GM21717 (cell line): ENCODE measurements at regions not wholly inside any gene's neighbourhood (a gene's known extent, or its start where the extent isn't known, plus 50 kb on each side); places are given as distances from the start of the nearest gene placed in this dataset.

Experiments used
- ATAC-seq: cut with Tn5 transposase; IDR thresholded peaks from one replicate; pipeline ENCODE4 v1.9.1; 2021; ENCODE audit warnings: mild to moderate bottlenecking, moderate library complexity; ENCODE audit not compliant: unreplicated experiment

DNA sequence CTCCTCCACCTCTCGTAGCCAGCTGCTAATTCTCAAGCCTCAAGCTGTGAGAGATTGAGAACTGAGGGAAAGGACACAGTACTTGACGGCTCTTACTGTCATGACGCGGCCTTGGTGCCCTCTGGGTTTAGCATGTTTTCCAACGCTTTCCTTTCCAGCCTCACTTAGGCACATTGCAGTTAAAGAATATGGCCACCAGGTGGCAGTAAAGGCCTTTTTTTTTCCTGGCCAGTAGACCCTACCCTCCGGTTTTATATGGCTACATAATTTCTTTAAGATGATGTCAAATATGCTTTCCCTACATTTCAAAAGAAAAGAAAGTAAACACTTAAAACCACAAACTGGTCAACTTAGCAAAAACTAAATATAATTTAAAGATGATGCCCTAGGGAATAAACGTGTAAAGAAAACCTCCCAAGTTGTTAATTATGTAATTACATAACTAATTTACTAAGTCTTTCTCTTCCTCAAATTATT is 56.8 kb upstream of the PRDX6 start:
- ATAC-seq = no peak

DNA sequence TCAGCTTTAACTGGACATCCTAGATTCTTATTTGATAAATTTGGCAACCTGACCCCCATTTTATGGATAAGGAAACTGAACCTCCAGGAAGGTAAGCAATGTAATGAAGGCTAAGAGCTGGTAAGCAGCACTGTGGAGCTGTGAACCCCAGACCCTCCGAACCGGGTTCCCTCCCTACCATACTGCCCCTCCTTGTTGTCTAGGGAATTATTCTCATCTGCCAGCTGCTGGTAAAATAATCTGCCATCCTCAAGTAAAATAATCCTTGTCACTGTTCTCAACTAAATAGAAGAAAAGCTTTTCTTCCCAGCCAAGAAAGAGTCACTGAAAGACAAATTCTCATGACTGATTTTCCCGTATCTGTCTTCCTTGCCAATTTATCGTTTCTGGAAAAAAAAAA is 55.8 kb upstream of the PRDX6 start:
- no peak for ATAC-seq

DNA sequence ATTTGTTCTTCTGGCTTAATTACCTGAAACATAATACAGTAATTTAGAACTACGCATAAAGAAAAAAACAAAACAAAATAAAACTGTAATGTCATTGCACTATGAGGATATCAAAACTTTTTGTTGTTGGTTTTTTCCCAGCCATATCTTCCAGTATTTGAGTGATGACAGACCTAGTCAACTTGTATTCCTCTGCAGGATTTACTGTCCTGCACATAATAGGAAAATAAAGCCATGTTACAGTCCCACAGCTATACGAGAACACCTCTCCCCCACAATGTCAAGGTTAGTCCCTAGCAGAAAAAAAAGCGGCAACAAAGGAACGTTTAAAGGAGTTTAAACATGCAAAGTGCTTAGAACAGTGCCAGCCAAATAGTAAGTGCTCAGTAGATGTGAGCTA is 55.3 kb upstream of the PRDX6 start:
- ATAC-seq = no peak

DNA sequence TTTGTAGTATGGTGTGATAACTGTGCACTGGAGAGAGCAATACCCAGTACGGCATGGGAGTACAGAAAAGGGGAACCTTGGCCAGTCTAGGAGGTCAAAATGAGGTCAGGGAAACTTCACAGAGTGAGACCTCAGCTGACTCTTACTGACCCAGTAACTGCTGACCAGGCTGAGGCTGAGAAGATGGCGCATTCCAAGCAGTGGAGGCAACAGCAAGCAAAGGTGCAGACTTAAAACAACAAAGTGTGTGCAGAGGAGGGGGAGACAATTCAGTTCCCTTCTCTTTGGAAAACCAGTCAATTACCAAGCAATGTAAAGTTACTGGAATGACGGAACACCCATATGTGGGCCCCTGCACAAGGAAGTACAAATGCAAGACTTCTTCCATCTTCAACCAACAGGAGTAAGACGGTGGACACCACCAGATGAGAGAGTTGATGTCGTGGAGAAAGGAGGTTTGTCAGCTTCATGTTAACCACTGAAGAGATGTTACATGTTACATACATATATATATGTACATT is 54.6 kb upstream of the PRDX6 start:
- no peak for ATAC-seq

DNA sequence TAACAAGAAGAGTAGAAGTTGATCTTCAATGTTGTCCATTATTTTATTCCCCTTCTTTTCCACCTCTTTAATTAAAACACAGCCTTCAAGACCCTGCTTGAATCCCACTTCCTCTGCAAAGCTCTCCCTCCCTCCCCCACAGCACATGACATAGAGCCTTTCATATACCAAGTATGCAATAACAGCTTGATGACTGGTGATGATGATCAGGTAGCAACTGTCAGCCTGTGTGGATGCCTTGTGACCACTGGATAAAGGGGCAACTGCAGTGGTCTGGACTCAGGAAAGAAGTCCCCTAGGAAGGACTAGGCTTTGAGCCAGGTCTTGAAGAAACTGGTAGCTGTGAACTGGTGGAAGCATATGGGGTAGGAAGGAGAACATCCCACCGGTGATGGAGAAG is 53.8 kb upstream of the PRDX6 start:
- ATAC-seq = no peak

DNA sequence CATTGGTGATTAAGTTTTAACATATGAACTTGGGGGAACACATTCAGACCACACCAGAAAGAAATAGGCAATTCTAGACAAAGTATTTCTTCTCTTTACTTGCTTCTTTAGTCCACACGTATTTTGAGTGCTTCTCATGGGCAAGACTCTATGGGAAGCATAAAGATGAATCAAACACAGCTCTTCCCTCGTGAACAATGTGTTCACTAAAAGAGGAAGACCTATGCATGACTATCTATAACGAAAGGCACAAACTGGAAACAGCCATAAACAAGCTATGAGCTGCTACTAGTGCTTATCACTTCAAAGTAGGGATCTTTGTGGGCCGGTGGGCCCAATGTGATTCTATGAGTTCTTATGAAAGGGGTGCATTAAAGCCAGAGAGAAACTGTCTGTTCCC is 53.0 kb upstream of the PRDX6 start:
- no peak for ATAC-seq

DNA sequence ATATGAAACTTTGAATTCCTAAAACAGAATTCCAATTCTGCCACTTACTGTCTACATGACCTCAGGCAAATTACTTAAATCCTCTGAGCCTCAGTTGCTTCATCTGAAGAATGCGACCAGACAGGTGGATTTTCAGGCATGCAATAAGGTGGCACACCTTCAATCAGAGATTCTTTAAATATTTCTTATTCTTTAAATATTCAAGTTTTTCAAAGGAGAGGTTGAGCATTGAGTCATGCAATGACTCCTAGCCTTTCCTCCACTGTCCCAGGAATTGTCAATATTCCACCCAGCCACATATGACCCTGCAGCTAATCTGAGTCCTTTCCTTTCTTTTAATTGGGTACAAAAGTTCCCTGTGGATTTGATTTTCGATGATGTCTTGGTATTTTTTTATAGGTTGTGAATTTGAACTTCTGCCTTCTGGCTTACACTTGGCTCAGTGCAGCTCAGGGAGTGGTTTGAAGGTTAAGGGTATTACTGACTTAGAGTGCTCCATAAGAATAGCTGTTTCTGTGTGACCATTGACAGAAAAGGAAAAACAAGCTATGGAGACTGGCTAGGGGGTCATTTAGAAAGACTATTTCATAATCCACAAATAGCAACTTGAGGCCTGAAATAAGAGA is 52.2 kb upstream of the PRDX6 start:
- no peak for ATAC-seq

DNA sequence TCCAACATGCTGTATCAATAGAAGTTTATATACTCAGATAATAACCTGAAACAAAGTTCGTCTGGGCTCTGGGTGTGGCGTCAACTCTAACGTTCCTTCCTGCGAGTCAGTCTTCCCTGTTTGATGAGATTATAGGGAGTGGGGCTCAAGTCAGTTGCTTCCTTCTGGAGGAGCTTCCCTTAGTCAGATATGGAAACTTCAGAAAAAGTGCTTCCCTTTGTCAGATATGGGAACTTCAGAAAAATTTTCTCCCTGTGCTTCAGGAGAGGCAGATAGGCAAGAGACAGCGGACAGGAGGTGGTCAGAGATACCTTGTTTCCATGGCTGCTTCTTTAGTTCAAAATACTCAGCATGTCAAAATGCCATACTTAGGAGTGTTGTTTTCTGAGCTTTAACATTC is 51.1 kb upstream of the PRDX6 start:
- no peak for ATAC-seq

DNA sequence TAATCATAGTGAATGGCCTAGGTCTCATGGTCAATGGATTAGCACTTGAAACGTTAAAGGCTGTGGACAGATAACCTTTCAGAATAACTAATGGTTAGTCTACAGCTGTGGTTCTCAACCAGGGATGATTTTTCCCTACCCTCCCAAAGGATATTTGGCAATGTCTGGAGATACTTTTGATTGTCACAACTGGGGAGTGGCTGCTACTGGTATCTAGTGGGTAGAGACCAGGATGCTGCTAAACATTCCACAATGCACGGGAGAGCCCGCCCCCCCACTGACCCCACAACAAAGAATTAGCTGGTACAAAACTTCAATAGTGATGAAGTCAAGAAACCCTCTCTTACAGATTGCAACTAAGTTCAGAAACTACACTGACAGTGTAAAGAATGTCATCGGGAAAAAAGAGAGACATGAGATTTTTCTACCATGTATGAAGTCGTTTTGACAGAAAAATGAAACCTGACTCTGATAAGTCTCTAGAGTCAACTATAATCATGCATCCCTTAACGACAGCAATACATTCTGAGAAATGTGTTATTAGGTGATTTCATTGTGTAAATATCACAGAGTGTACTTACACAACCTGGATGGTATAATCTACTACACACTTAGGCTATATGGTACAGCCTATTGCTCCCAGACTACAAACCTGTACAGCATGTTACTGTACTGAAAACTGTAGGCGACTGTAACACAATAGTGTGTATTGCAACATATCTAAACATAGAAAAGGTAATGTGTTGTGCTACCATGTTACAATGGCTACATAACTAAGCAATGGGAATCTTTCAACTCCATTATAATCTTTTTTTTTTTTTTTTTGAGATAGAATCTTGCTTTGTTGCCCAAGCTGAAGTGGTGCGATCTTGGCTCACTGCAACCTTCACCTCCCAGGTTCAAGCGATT is 49.7 kb upstream of the PRDX6 start:
- no peak for ATAC-seq
